Adrenal gland (tissue), 9 donors: ENCODE measurements at regions not wholly inside any gene's neighbourhood (a gene's known extent, or its start where the extent isn't known, plus 50 kb on each side); places are given as distances from the start of the nearest gene placed in this dataset.

ENCODE experiments used
- DNase-seq, 7 donors: peaks; one replicate each; pipeline ENCODE4 v3.0.0-alpha.2; 2019 to 2020
- H3K27ac ChIP-seq, 5 donors: fragments of 200-600 bp; sonication (generic) in 4 of 5; 1 replicate in 3 of 5; 2 replicates in 2 of 5; pipeline versions ENCODE4 v1.5.1 to v1.8.0; 2016 to 2020; ENCODE audit warnings: mild to moderate bottlenecking in 1 of 5
- H3K27me3 ChIP-seq: fragments of 200-600 bp; 2 replicates; pipeline ENCODE4 v1.8.0; 2021
- H3K36me3 ChIP-seq, 2 donors: fragments of 200-600 bp; replicated peaks in 1 of 2; 1 replicate in 1 of 2; 2 replicates in 1 of 2; pipeline versions ENCODE4 v1.5.1 to v1.8.0; 2018 to 2022
- H3K4me1 ChIP-seq, 2 donors: fragments of 200-600 bp; replicated peaks in 1 of 2; 1 replicate in 1 of 2; 2 replicates in 1 of 2; pipeline versions ENCODE4 v1.5.1 to v1.8.0; 2018 to 2021
- H3K4me3 ChIP-seq, 4 donors: fragments of 200-600 bp; sonication (generic) in 3 of 4; one replicate each; pipeline ENCODE4 v1.5.1; 2016 to 2018
- H3K9me3 ChIP-seq, 3 donors: fragments of 200-600 bp; sonication (generic) in 1 of 3; replicated peaks in 1 of 3; 1 replicate in 2 of 3; 2 replicates in 1 of 3; pipeline versions ENCODE4 v1.5.1 to v1.8.0; 2016 to 2021
- CTCF ChIP-seq, 6 experiments: fragments of 450-650 bp in 4 of 6; fragments of 200-600 bp in 2 of 6; sonication (generic) in 1 of 6; IDR thresholded peaks; 1 replicate in 5 of 6; 2 replicates in 1 of 6; pipeline versions ENCODE4 v1.5.1 to v1.8.0; 2016 to 2021; ENCODE audit warnings: antibody characterized with exemption in 6 of 6, mild to moderate bottlenecking in 2 of 6, moderate library complexity in 1 of 6
- POLR2A ChIP-seq, 2 donors: fragments of 450-650 bp; IDR thresholded peaks; one replicate each; pipeline ENCODE4 v1.6.1; 2017; ENCODE audit warnings: antibody characterized with exemption in 2 of 2, mild to moderate bottlenecking in 2 of 2, moderate library complexity in 1 of 2
- WGBS, 4 donors: extraction: QIAGEN DNeasy Blood & Tissue Kit in 2 of 4; methylation state at CpG; one replicate each; pipeline versions ENCODE4 v1.1.5 to v1.1.7; 2013 to 2017; 5-methylcytosine and 5-hydroxymethylcytosine counted together
- intact Hi-C, 2 donors: fragments of 100-400 bp; cut with DNase I; formaldehyde crosslinking; loops; one replicate each; pipeline versions ENCODE4 v1.14.1 to v1.15.0; 2022 to 2023
- donor health status: healthy with polysubstance abuse.
- donor health status: Bipolar disorder and iron deficiency.
- donor health status: DM: yes; HTN: yes; CAD: no.
- donor health status: DM: no; HTN: no; CAD: no.
- donor health status: DM: no; HTN: no; CAD: no.

- WGBS, 4 donors, result 81 to 88% (median 83%) methylated on average over 3 of the region's 3 CpGs
- intact Hi-C loops, result no loop called here
- no peak overlapping the region for H3K4me3 ChIP-seq
- no peak overlapping the region for H3K27ac ChIP-seq
- no peaks in the 10 kb centered on the region for H3K36me3 ChIP-seq
- no peaks in the 10 kb centered on the region for H3K4me1 ChIP-seq
- H3K27me3 ChIP-seq, result no peaks in the 10 kb centered on the region
- TF ChIP-seq POLR2A (IDR thresholded peaks at IDR 0.05), result no peak
- no peak for TF ChIP-seq CTCF (IDR thresholded peaks at IDR 0.05)
- no peaks in the 10 kb centered on the region for H3K9me3 ChIP-seq
- DNase-seq, result no peak
Measured at GRCh38 chr18:51490860-51491259, 293.4 kb upstream of the MEX3C start.

DNA sequence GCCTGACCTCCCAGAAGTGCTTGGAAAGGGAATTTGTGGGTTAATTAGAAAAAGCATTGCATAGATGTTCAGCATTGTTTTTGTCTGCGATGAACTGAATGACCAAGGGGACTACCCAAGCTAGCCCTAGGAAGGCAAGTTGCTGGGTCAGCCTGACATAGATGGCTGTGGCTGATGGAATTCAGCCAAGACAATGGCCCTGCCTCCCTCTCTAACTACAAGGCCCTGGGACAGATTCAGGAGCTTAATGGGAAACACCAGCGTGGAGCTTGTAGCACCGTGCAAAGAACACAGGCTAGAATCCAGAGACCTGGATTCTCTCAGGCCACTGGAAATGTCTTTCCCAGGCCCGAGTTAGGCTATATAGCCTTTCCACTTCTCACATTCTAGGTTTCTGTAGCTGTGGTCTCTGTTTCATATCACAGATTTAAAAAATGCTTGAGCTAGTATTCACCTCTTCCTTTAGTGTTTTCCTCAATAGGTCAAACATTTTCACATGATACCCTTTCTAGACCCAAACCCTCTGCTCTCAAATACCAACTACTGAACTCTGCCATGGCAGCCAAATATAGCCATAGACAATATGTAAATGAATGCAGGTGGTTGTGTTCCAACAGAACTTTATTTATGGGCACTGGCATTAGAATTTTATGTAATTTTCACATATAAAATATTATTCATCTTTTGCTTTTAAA is 294.3 kb upstream of the MEX3C start:
- intact Hi-C loops, result no loop called here
- no peak for TF ChIP-seq POLR2A (IDR thresholded peaks at IDR 0.05)
- TF ChIP-seq CTCF (IDR thresholded peaks at IDR 0.05), result no peak
- Histone ChIP-seq H3K4me1 (no peaks in the 10 kb centered on the region), H3K36me3 (no peaks in the 10 kb centered on the region), H3K9me3 (no peaks in the 10 kb centered on the region), H3K27me3 (no peaks in the 10 kb centered on the region), H3K4me3 (no peak overlapping the region), H3K27ac (no peak overlapping the region)
- no peak for DNase-seq
- 79 to 91% (median 80%) methylated on average over 4 of the region's 4 CpGs for WGBS, 4 donors

- 77 to 82% (median 78%) methylated on average over 4 of the region's 4 CpGs for WGBS, 4 donors
- H3K9me3 ChIP-seq, result no peaks in the 10 kb centered on the region
- no peak overlapping the region for H3K4me3 ChIP-seq
- no peaks in the 10 kb centered on the region for H3K36me3 ChIP-seq
- no peak overlapping the region for H3K27ac ChIP-seq
- no peak for TF ChIP-seq CTCF (IDR thresholded peaks at IDR 0.05)
- TF ChIP-seq POLR2A (IDR thresholded peaks at IDR 0.05), result no peak
- no peaks in the 10 kb centered on the region for H3K27me3 ChIP-seq
- no peak for DNase-seq
- no peaks in the 10 kb centered on the region for H3K4me1 ChIP-seq
- intact Hi-C loops, result no loop called here
Measured at GRCh38 chr18:51498085-51498855, 300.8 kb upstream of the MEX3C start.

DNA sequence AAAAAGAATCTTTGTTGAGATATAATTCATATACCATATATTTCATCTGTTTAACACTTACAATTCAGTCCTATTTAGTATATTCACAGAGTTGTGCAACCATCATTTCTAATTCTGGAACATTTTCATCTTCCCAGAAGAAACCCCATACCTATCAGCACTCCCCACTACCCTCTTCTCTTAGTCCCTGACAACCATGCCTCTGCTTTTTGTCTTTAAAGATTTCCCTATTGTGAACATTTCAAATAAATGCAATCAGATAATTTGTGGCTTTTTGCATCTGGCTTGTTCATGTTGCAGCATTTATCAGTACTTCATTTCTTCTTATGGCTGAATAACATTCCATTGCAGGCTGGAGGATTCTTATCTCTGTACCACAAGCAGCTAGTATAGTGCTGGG is 305.9 kb upstream of the MEX3C start:
- H3K9me3 ChIP-seq, result peaks cover 0 to 5% (median 0%) of the 10 kb centered on the region in 3 donors

More for the DNA sequence above, 305.9 kb upstream of the MEX3C start:
- no peak for DNase-seq
- intact Hi-C loops, result no loop called here
- Histone ChIP-seq H3K27ac (no peak overlapping the region), H3K27me3 (no peaks in the 10 kb centered on the region), H3K4me1 (no peaks in the 10 kb centered on the region), H3K4me3 (no peak overlapping the region), H3K36me3 (no peaks in the 10 kb centered on the region)
- TF ChIP-seq POLR2A (IDR thresholded peaks at IDR 0.05) (no peak), CTCF (IDR thresholded peaks at IDR 0.05) (no peak)
